ENCODE measurements at regions not wholly inside any gene's neighbourhood (a gene's known extent, or its start where the extent isn't known, plus 50 kb on each side); places are given as distances from the start of the nearest gene placed in this dataset.
"Not testable (repeated sequence)": the region's sequence is repeated elsewhere in the genome, so short reads cannot be mapped to it uniquely, and the experiment has no call there.

- DNase-seq (ENCODE audit: low read depth, low spot score), result no peak
Measured at GRCh38 chr11:112310848-112311247, 50.2 kb upstream of the PLET1 start.

GRCh38 chr11:112315057-112315720, 54.5 kb upstream of the PLET1 start:
- no peak for DNase-seq (ENCODE audit: low read depth, low spot score)

GRCh38 chr11:112315861-112316739, 55.4 kb upstream of the PLET1 start:
- DNase-seq (ENCODE audit: low read depth, low spot score), result no peak

- no peak for DNase-seq (ENCODE audit: low read depth, low spot score)
Measured at GRCh38 chr11:112316971-112317370, 56.3 kb upstream of the PLET1 start.

GRCh38 chr11:112318184-112318591, 57.5 kb upstream of the PLET1 start:
- DNase-seq (ENCODE audit: low read depth, low spot score), result peak; percentile 45

GRCh38 chr11:112318661-112319060, 58.0 kb upstream of the PLET1 start:
- no peak for DNase-seq (ENCODE audit: low read depth, low spot score)

GRCh38 chr11:112320668-112321067, 60.0 kb upstream of the PLET1 start:
- DNase-seq (ENCODE audit: low read depth, low spot score), result peak; percentile 62

- DNase-seq (ENCODE audit: low read depth, low spot score), result no peak
Measured at GRCh38 chr11:112321501-112322172, 61.0 kb upstream of the PLET1 start.

- no peak for DNase-seq (ENCODE audit: low read depth, low spot score)
Measured at GRCh38 chr11:112322173-112322790, 61.6 kb upstream of the PLET1 start.

- no peak for DNase-seq (ENCODE audit: low read depth, low spot score)
Measured at GRCh38 chr11:112334381-112334780, 73.7 kb upstream of the PLET1 start.

- no peak for DNase-seq (ENCODE audit: low read depth, low spot score)
Measured at GRCh38 chr11:112336356-112336886, 75.8 kb upstream of the PLET1 start.

- DNase-seq (ENCODE audit: low read depth, low spot score), result no peak
Measured at GRCh38 chr11:112339566-112339965, 78.9 kb upstream of the PLET1 start.

GRCh38 chr11:112343368-112344039, 82.8 kb upstream of the PLET1 start:
- no peak for DNase-seq (ENCODE audit: low read depth, low spot score)

GRCh38 chr11:112344040-112344413, 83.4 kb upstream of the PLET1 start:
- no peak for DNase-seq (ENCODE audit: low read depth, low spot score)

GRCh38 chr11:112345166-112345565, 84.5 kb upstream of the PLET1 start:
- no peak for DNase-seq (ENCODE audit: low read depth, low spot score)

- DNase-seq (ENCODE audit: low read depth, low spot score), result no peak
Measured at GRCh38 chr11:112345706-112346105, 85.0 kb upstream of the PLET1 start.

- DNase-seq (ENCODE audit: low read depth, low spot score), result no peak
Measured at GRCh38 chr11:112346586-112346985, 85.9 kb upstream of the PLET1 start.

- DNase-seq (ENCODE audit: low read depth, low spot score), result no peak
Measured at GRCh38 chr11:112348480-112349029, 87.9 kb upstream of the PLET1 start.

GRCh38 chr11:112351423-112351822, 90.8 kb upstream of the PLET1 start:
- DNase-seq (ENCODE audit: low read depth, low spot score), result not testable (repeated sequence)

- no peak for DNase-seq (ENCODE audit: low read depth, low spot score)
Measured at GRCh38 chr11:112352907-112353306, 92.2 kb upstream of the PLET1 start.

- DNase-seq (ENCODE audit: low read depth, low spot score), result no peak
Measured at GRCh38 chr11:112354364-112354763, 93.7 kb upstream of the PLET1 start.
